ENCODE measurements at regions not wholly inside any gene's neighbourhood (a gene's known extent, or its start where the extent isn't known, plus 50 kb on each side); places are given as distances from the start of the nearest gene placed in this dataset.
A peak's percentile ranks its signal among the peaks of the same experiment; 100 is the strongest.

GRCh38 chr18:34108206-34108605 is 116.5 kb downstream of the NOL4 start:
- H2BK12ac ChIP-seq (ENCODE audit: low read length in 2 of 2) = no peak overlapping the region
- H4K91ac ChIP-seq (ENCODE audit: low read length) = no peak overlapping the region
- no peaks in the 10 kb centered on the region for H3K27me3 ChIP-seq (ENCODE audit: control insufficient read depth in 1 of 2, insufficient read depth in 1 of 2, low read length in 2 of 2)
- H3K27ac ChIP-seq (ENCODE audit: low read length, poor library complexity, severe bottlenecking) = no peak overlapping the region
- no peak overlapping the region for H3K4me2 ChIP-seq (ENCODE audit: low read length, poor library complexity, severe bottlenecking)
- no peaks in the 10 kb centered on the region for H3K79me1 ChIP-seq (replicated peaks; ENCODE audit: low read length, poor library complexity, severe bottlenecking)
- no peak overlapping the region for H2BK5ac ChIP-seq (ENCODE audit: low read depth, low read length, poor library complexity, severe bottlenecking)
- no peak overlapping the region for H3K4ac ChIP-seq (ENCODE audit: low read depth in 1 of 2, low read length in 2 of 2)
- no peak overlapping the region for H3K14ac ChIP-seq (ENCODE audit: low read length in 2 of 2)
- H3K4me3 ChIP-seq (ENCODE audit: insufficient read depth in 1 of 2, low read depth in 1 of 2, low read length in 2 of 2) = no peak overlapping the region
- no peak overlapping the region for H3K18ac ChIP-seq (ENCODE audit: low read depth in 1 of 2, low read length in 2 of 2)
- no peak overlapping the region for H2BK15ac ChIP-seq (ENCODE audit: low read depth, poor library complexity, severe bottlenecking)
- no peak overlapping the region for H2AK5ac ChIP-seq (ENCODE audit: low read length, severe bottlenecking)
- no peak overlapping the region for H2AFZ ChIP-seq (ENCODE audit: low read depth, low read length)
- no peaks in the 10 kb centered on the region for H3K36me3 ChIP-seq (ENCODE audit: control insufficient read depth in 1 of 2, insufficient read depth in 2 of 2, low read depth in 1 of 2, low read length in 2 of 2)
- H3K9me3 ChIP-seq (ENCODE audit: control insufficient read depth, low read length) = peaks cover 14% of the 10 kb centered on the region
- DNase-seq = no peak
- H4K8ac ChIP-seq (ENCODE audit: low read length) = no peak overlapping the region
- H3K23ac ChIP-seq (ENCODE audit: low read length in 2 of 2) = no peak overlapping the region
- no peak overlapping the region for H3K9ac ChIP-seq (ENCODE audit: low read length)
- no peaks in the 10 kb centered on the region for H3K4me1 ChIP-seq (ENCODE audit: control insufficient read depth, insufficient read depth, low read depth, low read length)
- no peak overlapping the region for H2BK120ac ChIP-seq (ENCODE audit: low read depth, low read length)

- Histone ChIP-seq H2BK12ac (ENCODE audit: low read length in 2 of 2) (no peak overlapping the region), H4K91ac (ENCODE audit: low read length) (no peak overlapping the region), H3K9ac (ENCODE audit: low read length) (no peak overlapping the region), H3K23ac (ENCODE audit: low read length in 2 of 2) (no peak overlapping the region), H3K9me3 (ENCODE audit: control insufficient read depth, low read length) (no peaks in the 10 kb centered on the region), H3K36me3 (ENCODE audit: control insufficient read depth in 1 of 2, insufficient read depth in 2 of 2, low read depth in 1 of 2, low read length in 2 of 2) (no peaks in the 10 kb centered on the region), H2BK120ac (ENCODE audit: low read depth, low read length) (no peak overlapping the region), H2AK5ac (ENCODE audit: low read length, severe bottlenecking) (no peak overlapping the region), H3K14ac (ENCODE audit: low read length in 2 of 2) (no peak overlapping the region), H2BK15ac (ENCODE audit: low read depth, poor library complexity, severe bottlenecking) (no peak overlapping the region), H3K27me3 (ENCODE audit: control insufficient read depth in 1 of 2, insufficient read depth in 1 of 2, low read length in 2 of 2) (no peaks in the 10 kb centered on the region), H2BK5ac (ENCODE audit: low read depth, low read length, poor library complexity, severe bottlenecking) (no peak overlapping the region), H3K4me1 (ENCODE audit: control insufficient read depth, insufficient read depth, low read depth, low read length) (no peaks in the 10 kb centered on the region), H2AFZ (ENCODE audit: low read depth, low read length) (no peak overlapping the region), H3K27ac (ENCODE audit: low read length, poor library complexity, severe bottlenecking) (no peak overlapping the region), H3K4me3 (ENCODE audit: insufficient read depth in 1 of 2, low read depth in 1 of 2, low read length in 2 of 2) (no peak overlapping the region), H3K4me2 (ENCODE audit: low read length, poor library complexity, severe bottlenecking) (no peak overlapping the region), H3K18ac (ENCODE audit: low read depth in 1 of 2, low read length in 2 of 2) (no peak overlapping the region), H3K4ac (ENCODE audit: low read depth in 1 of 2, low read length in 2 of 2) (no peak overlapping the region), H4K8ac (ENCODE audit: low read length) (no peak overlapping the region), H3K79me1 (replicated peaks; ENCODE audit: low read length, poor library complexity, severe bottlenecking) (no peaks in the 10 kb centered on the region)
- WGBS = 44% methylated on average over 2 of the region's 2 CpGs
- no peak for DNase-seq
Measured at GRCh38 chr18:34098109-34098508, 126.6 kb downstream of the NOL4 start.

GRCh38 chr18:34097312-34097711 is 127.4 kb downstream of the NOL4 start:
- Histone ChIP-seq H4K8ac (ENCODE audit: low read length) (no peak overlapping the region), H3K36me3 (ENCODE audit: control insufficient read depth in 1 of 2, insufficient read depth in 2 of 2, low read depth in 1 of 2, low read length in 2 of 2) (no peaks in the 10 kb centered on the region), H3K14ac (ENCODE audit: low read length in 2 of 2) (no peak overlapping the region), H3K23ac (ENCODE audit: low read length in 2 of 2) (no peak overlapping the region), H2BK120ac (ENCODE audit: low read depth, low read length) (no peak overlapping the region), H3K9ac (ENCODE audit: low read length) (no peak overlapping the region), H2AFZ (ENCODE audit: low read depth, low read length) (no peak overlapping the region), H3K9me3 (ENCODE audit: control insufficient read depth, low read length) (no peaks in the 10 kb centered on the region), H3K79me1 (replicated peaks; ENCODE audit: low read length, poor library complexity, severe bottlenecking) (no peaks in the 10 kb centered on the region), H3K27me3 (ENCODE audit: control insufficient read depth in 1 of 2, insufficient read depth in 1 of 2, low read length in 2 of 2) (no peaks in the 10 kb centered on the region), H3K4me2 (ENCODE audit: low read length, poor library complexity, severe bottlenecking) (no peak overlapping the region), H2BK12ac (ENCODE audit: low read length in 2 of 2) (no peak overlapping the region), H3K18ac (ENCODE audit: low read depth in 1 of 2, low read length in 2 of 2) (no peak overlapping the region), H3K4me1 (ENCODE audit: control insufficient read depth, insufficient read depth, low read depth, low read length) (no peaks in the 10 kb centered on the region), H3K4ac (ENCODE audit: low read depth in 1 of 2, low read length in 2 of 2) (no peak overlapping the region), H3K27ac (ENCODE audit: low read length, poor library complexity, severe bottlenecking) (no peak overlapping the region), H2BK5ac (ENCODE audit: low read depth, low read length, poor library complexity, severe bottlenecking) (no peak overlapping the region), H4K91ac (ENCODE audit: low read length) (no peak overlapping the region), H3K4me3 (ENCODE audit: insufficient read depth in 1 of 2, low read depth in 1 of 2, low read length in 2 of 2) (no peak overlapping the region), H2AK5ac (ENCODE audit: low read length, severe bottlenecking) (no peak overlapping the region), H2BK15ac (ENCODE audit: low read depth, poor library complexity, severe bottlenecking) (no peak overlapping the region)
- peak; percentile 8 for DNase-seq
- no CpG with 5 or more reads among the region's 1 CpG for WGBS

GRCh38 chr18:34094148-34094547 is 130.6 kb downstream of the NOL4 start:
- Histone ChIP-seq H3K4ac (ENCODE audit: low read depth in 1 of 2, low read length in 2 of 2) (no peak overlapping the region), H3K4me1 (ENCODE audit: control insufficient read depth, insufficient read depth, low read depth, low read length) (no peaks in the 10 kb centered on the region), H3K4me3 (ENCODE audit: insufficient read depth in 1 of 2, low read depth in 1 of 2, low read length in 2 of 2) (no peak overlapping the region), H3K4me2 (ENCODE audit: low read length, poor library complexity, severe bottlenecking) (no peak overlapping the region), H2AFZ (ENCODE audit: low read depth, low read length) (no peak overlapping the region), H2BK5ac (ENCODE audit: low read depth, low read length, poor library complexity, severe bottlenecking) (no peak overlapping the region), H3K36me3 (ENCODE audit: control insufficient read depth in 1 of 2, insufficient read depth in 2 of 2, low read depth in 1 of 2, low read length in 2 of 2) (no peaks in the 10 kb centered on the region), H2BK12ac (ENCODE audit: low read length in 2 of 2) (no peak overlapping the region), H3K79me1 (replicated peaks; ENCODE audit: low read length, poor library complexity, severe bottlenecking) (no peaks in the 10 kb centered on the region), H2BK120ac (ENCODE audit: low read depth, low read length) (no peak overlapping the region), H4K91ac (ENCODE audit: low read length) (no peak overlapping the region), H3K18ac (ENCODE audit: low read depth in 1 of 2, low read length in 2 of 2) (no peak overlapping the region), H3K9ac (ENCODE audit: low read length) (no peak overlapping the region), H3K27ac (ENCODE audit: low read length, poor library complexity, severe bottlenecking) (no peak overlapping the region), H3K23ac (ENCODE audit: low read length in 2 of 2) (no peak overlapping the region), H3K27me3 (ENCODE audit: control insufficient read depth in 1 of 2, insufficient read depth in 1 of 2, low read length in 2 of 2) (no peaks in the 10 kb centered on the region), H3K9me3 (ENCODE audit: control insufficient read depth, low read length) (no peaks in the 10 kb centered on the region), H2AK5ac (ENCODE audit: low read length, severe bottlenecking) (no peak overlapping the region), H3K14ac (ENCODE audit: low read length in 2 of 2) (no peak overlapping the region), H4K8ac (ENCODE audit: low read length) (no peak overlapping the region), H2BK15ac (ENCODE audit: low read depth, poor library complexity, severe bottlenecking) (no peak overlapping the region)
- DNase-seq = no peak
- WGBS = no CpG with 5 or more reads among the region's 1 CpG

Data from mesenchymal stem cell (in vitro differentiated cells and primary cell).